Kidney (tissue), 13 donors: ENCODE measurements at regions not wholly inside any gene's neighbourhood (a gene's known extent, or its start where the extent isn't known, plus 50 kb on each side); places are given as distances from the start of the nearest gene placed in this dataset.

Experiments used
- DNase-seq, 5 donors: peaks; one replicate each; pipeline ENCODE4 v3.0.0-alpha.2; 2013 to 2020
- FAIRE-seq: peaks from 2 replicates; lab custom pipeline; 2012; peaks lifted over from hg19 to GRCh38; lab: Jason Lieb, UNC
- H3K27ac ChIP-seq, 2 donors: one replicate each; pipeline ENCODE4 v1.7.0; 2013; ENCODE audit warnings: low read depth in 2 of 2, low read length in 2 of 2, inconsistent platforms in 1 of 2
- H3K27me3 ChIP-seq: one replicate; pipeline ENCODE4 v1.7.1; 2013; ENCODE audit warnings: low read length, inconsistent platforms; ENCODE audit not compliant: control insufficient read depth, insufficient read depth
- H3K36me3 ChIP-seq, 3 donors: one replicate each; pipeline versions ENCODE4 v1.7.0 to v1.7.1; 2013; ENCODE audit warnings: low read length in 3 of 3, control low read depth in 1 of 3, inconsistent platforms in 1 of 3; ENCODE audit not compliant: insufficient read depth in 3 of 3, control insufficient read depth in 2 of 3
- H3K4me1 ChIP-seq, 3 donors: one replicate each; pipeline versions ENCODE4 v1.7.0 to v1.7.1; 2013; ENCODE audit warnings: low read length in 3 of 3, inconsistent platforms in 1 of 3, low read depth in 1 of 3; ENCODE audit not compliant: control insufficient read depth in 2 of 3, insufficient read depth in 2 of 3
- H3K4me3 ChIP-seq, 3 donors: one replicate each; pipeline versions ENCODE4 v1.7.0 to v1.8.1; 2013; ENCODE audit warnings: low read length in 3 of 3, control low read depth in 1 of 3, inconsistent platforms in 1 of 3
- H3K9ac ChIP-seq, 3 donors: one replicate each; pipeline versions ENCODE4 v1.7.0 to v1.7.1; 2013; ENCODE audit warnings: low read length in 3 of 3, control low read depth in 1 of 3, inconsistent platforms in 1 of 3
- H3K9me3 ChIP-seq, 3 donors: one replicate each; pipeline versions ENCODE4 v1.7.0 to v1.7.1; 2013; ENCODE audit warnings: low read length in 3 of 3, control low read depth in 1 of 3, inconsistent platforms in 1 of 3; ENCODE audit not compliant: control insufficient read depth in 2 of 3, insufficient read depth in 1 of 3
- intact Hi-C: fragments of 100-400 bp; cut with DNase I; formaldehyde crosslinking; loops from one replicate; pipeline ENCODE4 v1.11.1; 2022
- TF ChIP-seq, protein P1 (sequence below): IDR thresholded peaks from 3 replicates; pipeline ENCODE4 v1.5.1; 2012; ENCODE audit warnings: mild to moderate bottlenecking, moderate library complexity, borderline replicate concordance; ENCODE audit not compliant: insufficient read depth; ENCODE audit errors: extremely low read depth
- donor health status: control.
- donor health status: control.
- donor health status: control.
- donor health status: control.
- donor health status: control.
- donor health status: DM: yes; HTN: yes; CAD: no.
- donor health status: Normal renal cell carcinoma (clear cell type).

DNA sequence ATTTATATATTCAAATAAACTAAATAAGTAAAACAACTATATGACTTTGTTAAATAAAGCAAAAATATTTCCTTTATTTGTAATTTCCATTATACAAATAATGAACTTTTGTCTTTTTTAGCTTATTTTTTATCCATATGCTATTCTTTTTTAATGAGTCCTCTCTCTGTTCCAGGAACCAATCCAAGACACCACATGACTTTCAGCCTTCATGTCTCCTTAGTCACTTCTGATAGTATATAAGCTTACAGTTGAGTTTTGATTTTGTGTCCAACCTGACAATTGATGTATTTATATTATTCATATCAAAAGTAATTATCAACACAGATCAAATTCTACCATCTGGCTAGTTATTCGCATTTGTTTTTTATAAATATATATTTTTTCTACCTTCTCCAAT is 582.3 kb upstream of the GJE1 start:
- Histone ChIP-seq H3K36me3 (no peaks in the 10 kb centered on the region), H3K4me1 (no peaks in the 10 kb centered on the region), H3K4me3 (no peak overlapping the region), H3K9ac (no peak overlapping the region), H3K27me3 (no peaks in the 10 kb centered on the region), H3K9me3 (peaks cover 0 to 2% (median 0%) of the 10 kb centered on the region in 3 donors), H3K27ac (no peak overlapping the region)
- no peak for DNase-seq
- FAIRE-seq: peak; percentile 13
- TF ChIP-seq, protein P1, sequence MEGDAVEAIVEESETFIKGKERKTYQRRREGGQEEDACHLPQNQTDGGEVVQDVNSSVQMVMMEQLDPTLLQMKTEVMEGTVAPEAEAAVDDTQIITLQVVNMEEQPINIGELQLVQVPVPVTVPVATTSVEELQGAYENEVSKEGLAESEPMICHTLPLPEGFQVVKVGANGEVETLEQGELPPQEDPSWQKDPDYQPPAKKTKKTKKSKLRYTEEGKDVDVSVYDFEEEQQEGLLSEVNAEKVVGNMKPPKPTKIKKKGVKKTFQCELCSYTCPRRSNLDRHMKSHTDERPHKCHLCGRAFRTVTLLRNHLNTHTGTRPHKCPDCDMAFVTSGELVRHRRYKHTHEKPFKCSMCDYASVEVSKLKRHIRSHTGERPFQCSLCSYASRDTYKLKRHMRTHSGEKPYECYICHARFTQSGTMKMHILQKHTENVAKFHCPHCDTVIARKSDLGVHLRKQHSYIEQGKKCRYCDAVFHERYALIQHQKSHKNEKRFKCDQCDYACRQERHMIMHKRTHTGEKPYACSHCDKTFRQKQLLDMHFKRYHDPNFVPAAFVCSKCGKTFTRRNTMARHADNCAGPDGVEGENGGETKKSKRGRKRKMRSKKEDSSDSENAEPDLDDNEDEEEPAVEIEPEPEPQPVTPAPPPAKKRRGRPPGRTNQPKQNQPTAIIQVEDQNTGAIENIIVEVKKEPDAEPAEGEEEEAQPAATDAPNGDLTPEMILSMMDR: no peak
- intact Hi-C loops: no loop called here

DNA sequence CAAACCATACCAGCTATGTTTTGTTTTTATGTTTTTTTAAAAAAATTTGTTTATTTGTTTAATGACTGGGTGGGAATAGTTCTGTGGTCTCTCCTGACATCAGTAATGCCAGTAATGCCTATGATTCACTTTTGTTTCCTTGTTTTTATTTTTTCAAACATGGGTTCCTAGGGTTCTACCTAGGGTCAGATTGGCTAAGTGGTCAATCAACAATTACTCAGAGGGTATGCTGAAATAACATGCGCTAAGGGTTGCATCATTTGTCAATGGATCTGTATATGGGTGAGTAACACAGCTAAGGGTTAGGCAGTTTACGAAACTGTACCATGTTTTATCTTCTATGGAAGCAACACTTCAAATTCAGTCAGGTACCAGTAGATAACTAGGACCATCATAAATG is 583.8 kb upstream of the GJE1 start:
- no peak overlapping the region for H3K27ac ChIP-seq
- no peaks in the 10 kb centered on the region for H3K4me1 ChIP-seq
- TF ChIP-seq, protein P1: no peak
- FAIRE-seq (no peak), DNase-seq (no peak)
- H3K9me3 ChIP-seq: peaks cover 0 to 2% (median 0%) of the 10 kb centered on the region in 3 donors
- no peaks in the 10 kb centered on the region for H3K27me3 ChIP-seq
- H3K36me3 ChIP-seq: no peaks in the 10 kb centered on the region
- H3K4me3 ChIP-seq: no peak overlapping the region
- no peak overlapping the region for H3K9ac ChIP-seq
- intact Hi-C loops: no loop called here

DNA sequence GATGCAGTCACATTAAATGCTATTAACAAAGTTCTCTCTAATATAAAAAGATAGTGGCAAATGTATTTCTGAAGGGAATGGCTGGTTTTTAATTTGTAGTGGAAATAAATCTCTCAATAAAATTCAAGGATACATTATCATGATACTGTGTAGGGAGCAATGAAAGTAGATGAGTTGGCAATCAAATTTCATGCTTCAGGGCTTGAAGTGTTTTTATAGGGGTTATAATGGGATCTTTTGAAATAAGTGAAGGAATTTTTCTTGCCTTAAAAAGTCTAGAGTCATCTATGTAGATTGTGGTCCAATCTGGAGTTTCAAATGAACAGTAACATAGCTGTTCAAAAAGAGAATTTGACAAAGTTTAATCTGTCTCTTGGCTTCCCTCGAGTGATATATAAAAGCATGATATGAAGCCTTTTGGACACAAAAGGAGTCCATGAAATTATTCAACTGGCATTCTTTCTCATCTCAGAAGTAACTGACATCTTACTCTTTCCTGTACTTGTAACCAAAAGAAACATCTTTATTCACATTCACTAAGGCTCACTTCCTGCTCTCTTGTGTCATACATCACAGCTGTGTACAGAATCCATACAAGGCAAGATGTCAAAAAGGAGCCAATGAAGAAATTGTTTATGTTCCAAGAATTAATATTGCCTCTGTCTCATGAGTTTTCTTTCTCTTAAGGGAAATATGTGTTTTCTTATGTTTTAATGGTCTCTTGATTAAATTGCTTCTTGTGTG is 591.0 kb upstream of the GJE1 start:
- TF ChIP-seq, protein P1: no peak
- Histone ChIP-seq H3K27me3 (no peaks in the 10 kb centered on the region), H3K36me3 (no peaks in the 10 kb centered on the region), H3K27ac (no peak overlapping the region), H3K4me1 (no peaks in the 10 kb centered on the region), H3K4me3 (no peak overlapping the region), H3K9ac (no peak overlapping the region), H3K9me3 (no peaks in the 10 kb centered on the region)
- FAIRE-seq: no peak
- DNase-seq: peak in 1 of 5 donors; percentile 11
- intact Hi-C loops: no loop called here

DNA sequence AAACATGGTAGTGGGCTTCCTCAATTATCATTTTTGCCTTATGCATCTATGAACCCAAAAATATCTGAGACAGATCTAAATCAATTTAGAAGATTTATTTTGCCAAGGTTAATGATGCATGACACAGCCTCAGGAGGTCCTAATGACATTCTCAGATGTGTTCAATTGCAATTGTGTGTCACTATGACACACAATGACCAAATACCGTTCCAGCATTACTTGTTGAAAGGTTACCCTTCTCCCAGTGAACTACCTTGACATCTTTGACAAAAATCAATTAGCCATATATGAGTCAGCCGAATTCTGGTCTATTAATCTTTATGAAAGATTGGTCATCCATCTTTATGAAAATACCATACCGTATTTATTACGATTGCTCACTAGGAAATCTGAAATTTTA is 592.5 kb upstream of the GJE1 start:
- DNase-seq (peak in 1 of 5 donors; percentile 13), FAIRE-seq (no peak)
- Histone ChIP-seq H3K9ac (no peak overlapping the region), H3K36me3 (no peaks in the 10 kb centered on the region), H3K27ac (no peak overlapping the region), H3K4me1 (no peaks in the 10 kb centered on the region), H3K9me3 (no peaks in the 10 kb centered on the region), H3K4me3 (no peak overlapping the region), H3K27me3 (no peaks in the 10 kb centered on the region)
- intact Hi-C loops: no loop called here
- TF ChIP-seq, protein P1: no peak
